ENCODE measurements at regions not wholly inside any gene's neighbourhood (a gene's known extent, or its start where the extent isn't known, plus 50 kb on each side); places are given as distances from the start of the nearest gene placed in this dataset.

- DNase-seq: no peak
These were observed 134.9 kb downstream of the KCTD12 start for GRCh38 chr13:76751278-76751677.

DNA sequence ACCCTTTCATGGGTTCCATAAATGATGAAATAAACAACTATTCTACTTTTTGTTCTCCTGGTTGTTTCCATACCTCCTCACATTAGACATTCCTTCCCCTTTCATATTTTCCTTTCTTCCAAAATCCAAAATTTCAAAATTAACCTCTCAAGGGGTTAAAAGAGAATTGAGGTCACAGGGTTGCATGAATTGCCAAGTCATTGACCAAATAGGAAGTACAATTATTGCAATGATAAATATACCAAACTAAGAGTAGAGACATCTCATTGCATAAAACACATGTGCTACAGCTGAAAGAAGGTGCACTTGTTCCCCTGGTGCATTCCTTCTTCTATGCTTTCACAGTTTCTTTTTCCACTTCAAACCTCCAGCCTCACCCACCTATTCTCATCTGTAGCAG, 136.1 kb downstream of the KCTD12 start:
- DNase-seq: no peak

- peak in 4 of 58 donors; percentile 5 to 32 (median 16) for DNase-seq
These were observed 140.7 kb downstream of the KCTD12 start for GRCh38 chr13:76745261-76746200.

DNA sequence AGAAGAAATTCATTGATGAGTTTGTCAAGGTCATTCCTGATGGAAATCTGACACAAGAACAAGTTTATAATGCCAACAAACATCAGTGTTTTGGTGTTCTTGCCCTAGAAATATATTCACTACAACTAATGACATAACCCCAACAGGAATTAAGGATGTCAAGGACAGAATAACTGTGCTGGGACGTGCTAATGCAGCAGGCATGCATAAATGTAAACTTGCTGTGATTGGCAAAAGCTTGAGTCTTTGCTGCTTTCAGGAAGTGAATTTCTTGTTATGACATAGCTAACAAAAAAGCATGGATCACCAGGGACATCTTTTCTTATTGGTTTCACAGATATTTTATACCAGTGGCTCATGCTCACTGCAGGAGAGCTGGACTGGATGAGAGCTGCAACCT, 144.6 kb downstream of the KCTD12 start:
- no peak for DNase-seq

GRCh38 chr13:76741046-76741445, 145.2 kb downstream of the KCTD12 start:
- no peak for DNase-seq

DNA sequence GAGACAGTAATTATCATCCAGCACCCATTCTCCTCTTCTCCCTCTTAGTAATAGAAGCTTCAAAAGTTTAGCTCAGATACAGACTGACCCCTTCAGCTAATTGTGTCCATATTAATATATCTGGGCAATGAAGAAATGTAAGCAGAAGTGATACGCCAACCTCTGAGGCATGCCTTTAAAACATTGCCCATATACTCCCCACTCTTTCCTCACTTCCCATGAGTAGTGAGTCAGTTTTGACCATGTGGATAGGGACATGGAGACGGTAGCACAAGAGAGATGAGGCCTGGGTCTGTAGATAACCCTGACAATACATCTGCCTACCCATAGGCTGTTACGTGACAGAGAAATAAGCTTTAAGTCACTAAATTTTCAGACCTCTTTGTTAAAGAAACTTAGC, 147.6 kb downstream of the KCTD12 start:
- DNase-seq: no peak

DNA sequence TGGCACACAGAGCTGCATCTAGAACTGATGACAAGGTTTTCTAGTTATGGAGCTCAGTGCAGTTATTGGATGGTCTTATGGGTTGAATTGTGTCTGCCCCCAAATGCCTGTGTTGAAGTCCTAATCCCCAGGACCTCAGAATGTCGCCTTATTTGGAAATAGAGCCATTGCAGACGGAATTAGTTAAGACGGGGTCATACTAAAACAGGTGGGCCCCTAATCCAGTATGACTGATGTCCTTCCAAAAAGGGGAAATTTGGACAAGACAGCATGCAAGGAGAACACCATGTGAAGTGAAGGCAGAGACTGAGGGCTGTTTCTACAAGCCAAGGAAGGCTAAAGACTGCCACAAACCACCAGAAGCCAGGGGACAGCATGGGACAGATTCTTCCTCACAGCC, 148.7 kb downstream of the KCTD12 start:
- DNase-seq: no peak

DNA sequence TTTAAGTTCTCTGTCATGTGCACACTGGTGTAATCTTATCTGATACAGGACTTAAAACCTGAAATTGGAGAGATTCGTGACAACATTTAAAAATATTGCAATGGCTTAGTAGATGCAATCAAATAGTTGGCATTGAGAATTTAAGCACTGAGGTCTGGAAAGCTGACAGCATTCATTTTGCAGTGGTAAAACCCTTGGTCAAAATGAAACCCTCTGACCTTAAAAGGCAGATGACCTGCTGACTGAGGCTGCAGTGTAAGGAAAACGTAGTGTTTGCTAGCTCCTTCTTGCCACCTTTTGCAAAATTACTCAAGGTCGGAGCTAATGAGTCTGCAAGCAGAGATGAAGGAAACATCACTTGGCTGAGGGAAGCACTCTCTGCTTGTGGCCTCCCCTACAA, 150.6 kb downstream of the KCTD12 start:
- no peak for DNase-seq

- DNase-seq: no peak
These were observed 152.5 kb downstream of the KCTD12 start for GRCh38 chr13:76733671-76734070.

DNA sequence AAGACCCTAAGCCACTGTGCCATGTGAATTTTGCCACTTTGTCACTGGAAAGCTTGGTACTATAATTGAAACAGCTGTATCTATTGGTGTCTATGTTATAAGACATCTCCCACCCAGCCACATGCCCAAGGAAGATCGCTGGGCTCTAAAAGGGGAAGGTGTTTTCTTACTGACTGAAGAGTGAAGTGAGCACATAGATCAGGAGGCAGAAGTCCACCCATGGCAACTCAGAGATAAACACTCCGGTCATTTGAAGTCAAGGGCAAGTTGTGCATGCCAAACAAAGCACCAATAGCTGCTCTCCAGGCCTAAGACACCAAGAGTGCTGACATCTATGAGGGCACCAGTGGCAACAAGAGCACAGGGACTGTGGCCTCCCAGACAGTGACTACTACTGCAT, 153.8 kb downstream of the KCTD12 start:
- DNase-seq: no peak

DNA sequence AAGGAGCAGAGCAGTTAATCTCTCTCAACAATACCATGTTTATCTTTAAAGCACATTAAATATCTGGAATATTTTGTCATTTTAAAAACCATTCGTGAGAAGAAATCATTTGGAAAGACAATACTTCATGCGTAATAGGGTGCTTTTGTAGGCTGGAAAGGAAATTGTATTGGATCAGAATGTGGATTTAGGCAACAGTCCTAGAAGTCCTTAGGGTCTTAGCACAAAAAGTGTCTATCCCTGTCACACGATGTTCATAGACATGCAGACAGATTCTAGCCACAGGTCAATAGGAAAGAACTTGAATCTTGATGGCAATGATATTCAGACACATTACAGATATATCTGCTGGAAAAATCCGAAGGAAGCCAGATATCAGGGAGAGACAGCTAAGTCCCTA, 156.0 kb downstream of the KCTD12 start:
- no peak for DNase-seq

DNA sequence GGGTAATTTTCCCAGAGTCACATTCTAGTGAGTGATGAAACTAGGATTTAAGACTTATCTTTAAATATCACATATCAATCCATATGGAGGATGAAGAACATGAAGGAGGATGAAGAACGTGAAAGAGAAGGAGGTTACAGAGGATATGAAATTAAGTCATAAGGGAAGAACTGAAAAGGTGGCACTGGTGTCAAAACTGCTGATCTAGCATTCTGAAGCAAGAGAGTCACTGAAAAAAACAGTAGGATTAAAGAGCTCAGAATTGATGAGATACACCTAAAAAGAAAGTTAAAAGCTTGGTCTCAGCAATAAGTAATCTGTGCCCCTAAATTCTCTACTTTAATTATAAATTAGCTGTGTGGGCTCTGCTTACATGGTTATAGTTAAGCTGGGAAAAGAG, 156.5 kb downstream of the KCTD12 start:
- DNase-seq: no peak

DNA sequence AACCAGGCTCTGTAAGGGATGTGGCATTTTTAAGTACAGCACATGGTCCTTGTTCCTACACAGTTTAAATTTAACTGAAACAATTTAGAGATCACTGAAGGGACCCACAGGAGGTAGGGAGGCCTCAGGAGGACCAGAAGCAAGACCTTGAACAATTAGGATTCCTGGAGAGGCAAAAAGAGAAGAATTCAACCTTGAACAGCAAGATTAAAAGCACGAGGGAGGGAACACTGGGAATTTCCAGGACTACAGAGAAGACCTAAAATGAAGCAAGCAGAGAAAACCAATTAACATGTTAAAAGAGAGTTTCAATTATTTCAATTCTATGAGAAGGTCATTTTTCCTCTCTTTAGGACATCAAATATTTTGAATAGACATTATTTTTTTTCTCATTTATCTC, 160.3 kb downstream of the KCTD12 start:
- no peak for DNase-seq

DNA sequence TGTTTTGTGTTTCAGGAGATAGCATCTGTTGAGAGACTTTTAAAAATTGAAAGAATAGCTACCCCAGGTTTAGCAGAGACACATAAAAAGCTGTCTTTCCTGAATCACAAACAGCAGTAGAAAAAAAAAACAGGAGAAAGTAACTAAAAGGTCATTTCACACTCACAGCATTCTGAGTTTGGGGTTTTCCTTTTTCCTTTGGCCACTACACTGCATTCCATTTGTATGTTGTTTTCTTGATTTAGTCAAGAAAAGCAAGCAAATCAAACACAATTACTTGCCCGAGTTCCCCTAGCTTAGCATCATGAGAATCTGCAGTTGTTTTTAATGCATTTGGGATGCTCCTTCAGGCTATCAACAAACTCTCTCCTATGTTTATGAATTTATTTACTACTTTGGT, 161.0 kb downstream of the KCTD12 start:
- no peak for DNase-seq

DNA sequence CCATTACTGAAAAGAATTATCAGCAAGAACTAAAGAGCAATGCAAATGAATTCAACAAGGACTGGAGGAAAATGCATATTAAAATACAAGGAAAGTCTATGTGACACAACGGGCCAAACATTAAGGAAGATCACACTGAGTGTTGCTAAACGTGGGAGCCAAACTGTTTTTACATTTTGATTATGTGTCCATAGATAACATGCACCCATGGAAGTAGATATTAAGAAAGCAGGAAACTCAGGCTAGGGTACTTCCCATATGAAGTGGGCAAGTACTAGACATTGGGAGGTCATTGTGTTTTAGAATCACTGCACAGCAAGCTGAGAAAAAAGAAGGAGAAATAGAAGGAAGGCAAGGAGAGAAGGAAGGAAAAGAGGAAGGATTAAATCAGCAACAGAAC, 161.8 kb downstream of the KCTD12 start:
- no peak for DNase-seq

GRCh38 chr13:76723551-76724232, 162.5 kb downstream of the KCTD12 start:
- DNase-seq: peak in 9 of 58 donors; percentile 0 to 33 (median 12)

DNA sequence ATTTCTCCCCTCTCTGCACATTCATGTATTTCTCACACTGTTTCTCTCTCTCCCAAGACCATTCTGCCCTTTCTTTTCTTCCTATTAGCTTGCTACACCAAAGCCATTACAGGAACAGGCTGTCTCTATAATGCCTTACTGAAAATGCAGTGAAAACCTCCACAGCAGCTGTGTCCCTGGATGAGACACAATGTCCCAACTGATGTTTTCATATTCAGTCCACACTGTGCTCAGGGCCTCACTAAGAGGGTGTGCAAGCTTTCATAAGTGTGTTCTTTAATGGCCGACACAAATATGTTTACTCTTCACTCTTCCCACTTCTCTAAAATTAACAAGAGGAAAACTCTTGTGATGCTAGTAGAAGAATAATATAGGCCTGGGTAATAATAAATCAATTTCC, 163.4 kb downstream of the KCTD12 start:
- DNase-seq: no peak

DNA sequence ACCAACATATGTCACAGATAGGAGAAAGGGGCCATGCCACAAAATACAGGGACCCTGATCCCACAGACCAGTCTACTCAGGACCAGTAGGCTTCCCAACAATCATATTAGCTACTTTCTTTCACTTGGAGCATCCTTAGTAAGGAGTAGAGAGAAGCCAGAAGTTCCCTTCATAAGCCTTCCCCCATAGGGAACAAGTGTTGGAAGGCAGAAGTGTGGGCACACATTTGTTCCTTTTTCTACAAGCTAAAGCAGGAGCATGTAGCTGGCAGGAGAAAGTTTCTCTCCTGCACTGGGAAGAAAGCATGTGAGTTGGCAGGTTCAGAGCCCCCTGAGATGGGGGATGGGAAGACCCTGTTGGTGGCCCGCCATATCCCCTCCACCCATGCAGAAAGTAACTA, 165.4 kb downstream of the KCTD12 start:
- no peak for DNase-seq

- no peak for DNase-seq
These were observed 165.8 kb downstream of the KCTD12 start for GRCh38 chr13:76720416-76720815.

DNA sequence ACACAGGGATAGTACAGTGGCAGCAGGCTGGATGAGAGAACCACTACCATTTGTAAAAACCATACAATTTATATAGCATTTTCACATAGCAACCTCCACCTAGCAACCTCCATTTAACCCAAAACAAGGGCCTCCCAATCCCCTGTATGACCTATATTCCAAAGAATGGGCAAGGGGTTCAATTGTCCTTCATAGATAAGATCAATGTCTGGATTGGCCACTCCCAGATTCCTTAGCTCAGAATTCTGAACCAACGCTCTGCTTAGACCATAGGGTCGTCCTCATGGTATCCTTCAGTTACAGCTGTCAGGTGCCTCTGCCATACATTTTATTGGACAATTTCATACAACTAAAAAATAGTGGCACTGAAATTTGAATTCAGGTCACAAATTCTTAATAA, 166.2 kb downstream of the KCTD12 start:
- DNase-seq: no peak

- DNase-seq: no peak
These were observed 169.1 kb downstream of the KCTD12 start for GRCh38 chr13:76717092-76717491.

- DNase-seq: no peak
These were observed 170.6 kb downstream of the KCTD12 start for GRCh38 chr13:76715621-76716020.

DNA sequence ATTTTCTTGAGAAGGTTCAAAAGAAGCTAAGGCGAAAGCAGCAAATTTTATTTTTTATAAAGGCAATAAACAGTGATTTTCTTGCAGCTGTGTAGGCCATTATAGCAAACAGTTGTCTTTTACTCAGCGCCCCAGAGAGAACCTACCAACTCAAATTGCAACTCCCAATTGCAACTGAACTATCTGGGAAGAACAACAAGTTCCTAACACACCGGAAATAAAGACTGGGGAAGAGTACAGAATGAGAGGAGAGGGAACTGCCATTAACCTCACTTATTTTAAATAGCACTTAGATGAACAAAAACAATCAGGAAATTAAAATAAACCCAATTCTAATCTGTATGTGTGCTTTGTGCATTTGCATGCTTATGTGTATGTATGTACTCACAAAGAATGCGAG, 171.1 kb downstream of the KCTD12 start:
- DNase-seq: no peak

Measured in anterior cingulate cortex (tissue), 58 donors.